ENCODE measurements at regions not wholly inside any gene's neighbourhood (a gene's known extent, or its start where the extent isn't known, plus 50 kb on each side); places are given as distances from the start of the nearest gene placed in this dataset.
"Not testable (repeated sequence)": the region's sequence is repeated elsewhere in the genome, so short reads cannot be mapped to it uniquely, and the experiment has no call there.

GRCh38 chr9:31355965-31356364 is 1028.5 kb upstream of the ACO1 start:
- Mint-ChIP-seq H3K27ac (no peak overlapping the region), H3K27me3 (peaks cover 4% of the 10 kb centered on the region), H3K4me3 (no peak overlapping the region), H3K4me1 (no peaks in the 10 kb centered on the region), H3K9me3 (peaks cover 3% of the 10 kb centered on the region), H3K36me3 (ENCODE audit: low read depth) (no peaks in the 10 kb centered on the region)
- intact Hi-C loops (cut with micrococcal nuclease), result no loop called here
- no peak for DNase-seq

- peaks cover 3% of the 10 kb centered on the region for H3K9me3 Mint-ChIP-seq
- H3K27ac Mint-ChIP-seq, result no peak overlapping the region
- no peaks in the 10 kb centered on the region for H3K4me1 Mint-ChIP-seq
- H3K27me3 Mint-ChIP-seq, result peaks cover 4% of the 10 kb centered on the region
- intact Hi-C loops (cut with micrococcal nuclease), result no loop called here
- H3K4me3 Mint-ChIP-seq, result no peak overlapping the region
- no peaks in the 10 kb centered on the region for H3K36me3 Mint-ChIP-seq (ENCODE audit: low read depth)
- DNase-seq, result no peak
Measured at GRCh38 chr9:31359071-31359470, 1025.4 kb upstream of the ACO1 start.

GRCh38 chr9:31364171-31364570 is 1020.3 kb upstream of the ACO1 start:
- H3K4me3 Mint-ChIP-seq, result no peak overlapping the region
- H3K27me3 Mint-ChIP-seq, result peaks cover 5% of the 10 kb centered on the region

GRCh38 chr9:31372799-31373587 is 1011.5 kb upstream of the ACO1 start:
- Mint-ChIP-seq H3K4me3 (no peak overlapping the region), H3K36me3 (ENCODE audit: low read depth) (no peaks in the 10 kb centered on the region)
- intact Hi-C loops (cut with micrococcal nuclease), result no loop called here

More at GRCh38 chr9:31364171-31364570, 1020.3 kb upstream of the ACO1 start:
- intact Hi-C loops (cut with micrococcal nuclease), result no loop called here
- no peak overlapping the region for H3K27ac Mint-ChIP-seq
- no peaks in the 10 kb centered on the region for H3K9me3 Mint-ChIP-seq
- H3K36me3 Mint-ChIP-seq (ENCODE audit: low read depth), result no peaks in the 10 kb centered on the region
- no peaks in the 10 kb centered on the region for H3K4me1 Mint-ChIP-seq
- no peak for DNase-seq

GRCh38 chr9:31377358-31377757 is 1007.1 kb upstream of the ACO1 start:
- H3K36me3 Mint-ChIP-seq (ENCODE audit: low read depth), result no peaks in the 10 kb centered on the region
- DNase-seq, result no peak
- H3K27ac Mint-ChIP-seq, result no peak overlapping the region

More at GRCh38 chr9:31372799-31373587, 1011.5 kb upstream of the ACO1 start:
- no peaks in the 10 kb centered on the region for H3K4me1 Mint-ChIP-seq
- no peak for DNase-seq
- H3K27ac Mint-ChIP-seq, result no peak overlapping the region
- H3K27me3 Mint-ChIP-seq, result no peaks in the 10 kb centered on the region
- peaks cover 6% of the 10 kb centered on the region for H3K9me3 Mint-ChIP-seq

GRCh38 chr9:31388660-31389059 is 995.8 kb upstream of the ACO1 start:
- no peaks in the 10 kb centered on the region for H3K27me3 Mint-ChIP-seq
- H3K4me1 Mint-ChIP-seq, result peaks cover 7% of the 10 kb centered on the region
- H3K4me3 Mint-ChIP-seq, result no peak overlapping the region
- H3K36me3 Mint-ChIP-seq (ENCODE audit: low read depth), result no peaks in the 10 kb centered on the region
- intact Hi-C loops (cut with micrococcal nuclease), result no loop called here
- no peak overlapping the region for H3K27ac Mint-ChIP-seq
- no peak for DNase-seq
- H3K9me3 Mint-ChIP-seq, result no peaks in the 10 kb centered on the region

More at GRCh38 chr9:31377358-31377757, 1007.1 kb upstream of the ACO1 start:
- H3K9me3 Mint-ChIP-seq, result peaks cover 6% of the 10 kb centered on the region
- intact Hi-C loops (cut with micrococcal nuclease), result no loop called here
- H3K27me3 Mint-ChIP-seq, result no peaks in the 10 kb centered on the region
- H3K4me3 Mint-ChIP-seq, result no peak overlapping the region
- H3K4me1 Mint-ChIP-seq, result no peaks in the 10 kb centered on the region

GRCh38 chr9:31389075-31389474 is 995.4 kb upstream of the ACO1 start:
- no peak overlapping the region for H3K4me3 Mint-ChIP-seq
- H3K27ac Mint-ChIP-seq, result no peak overlapping the region
- peaks cover 7% of the 10 kb centered on the region for H3K4me1 Mint-ChIP-seq
- no peak for DNase-seq
- no peaks in the 10 kb centered on the region for H3K27me3 Mint-ChIP-seq
- no peaks in the 10 kb centered on the region for H3K9me3 Mint-ChIP-seq
- no peaks in the 10 kb centered on the region for H3K36me3 Mint-ChIP-seq (ENCODE audit: low read depth)
- intact Hi-C loops (cut with micrococcal nuclease), result no loop called here

- intact Hi-C loops (cut with micrococcal nuclease), result no loop called here
- no peaks in the 10 kb centered on the region for H3K9me3 Mint-ChIP-seq
- no peak overlapping the region for H3K27ac Mint-ChIP-seq
- H3K4me1 Mint-ChIP-seq, result peaks cover 7% of the 10 kb centered on the region
- no peak for DNase-seq
- H3K4me3 Mint-ChIP-seq, result peak overlapping the region; percentile 3
- H3K36me3 Mint-ChIP-seq (ENCODE audit: low read depth), result no peaks in the 10 kb centered on the region
- no peaks in the 10 kb centered on the region for H3K27me3 Mint-ChIP-seq
Measured at GRCh38 chr9:31390403-31391025, 993.9 kb upstream of the ACO1 start.

GRCh38 chr9:31393240-31393639 is 991.2 kb upstream of the ACO1 start:
- Mint-ChIP-seq H3K27ac (no peak overlapping the region), H3K9me3 (no peaks in the 10 kb centered on the region), H3K27me3 (no peaks in the 10 kb centered on the region), H3K4me3 (no peak overlapping the region), H3K4me1 (peaks cover 7% of the 10 kb centered on the region), H3K36me3 (ENCODE audit: low read depth) (no peaks in the 10 kb centered on the region)
- intact Hi-C loops (cut with micrococcal nuclease), result no loop called here
- DNase-seq, result no peak

- no peak for DNase-seq
- Mint-ChIP-seq H3K4me1 (peaks cover 7% of the 10 kb centered on the region), H3K4me3 (no peak overlapping the region), H3K36me3 (ENCODE audit: low read depth) (no peaks in the 10 kb centered on the region), H3K9me3 (no peaks in the 10 kb centered on the region), H3K27me3 (no peaks in the 10 kb centered on the region), H3K27ac (no peak overlapping the region)
- intact Hi-C loops (cut with micrococcal nuclease), result no loop called here
Measured at GRCh38 chr9:31394015-31394473, 990.4 kb upstream of the ACO1 start.

- Mint-ChIP-seq H3K4me1 (no peaks in the 10 kb centered on the region), H3K4me3 (no peak overlapping the region), H3K9me3 (peaks cover 14% of the 10 kb centered on the region), H3K36me3 (ENCODE audit: low read depth) (no peaks in the 10 kb centered on the region), H3K27ac (no peak overlapping the region), H3K27me3 (no peaks in the 10 kb centered on the region)
- no peak for DNase-seq
- intact Hi-C loops (cut with micrococcal nuclease), result no loop called here
Measured at GRCh38 chr9:31412081-31412480, 972.4 kb upstream of the ACO1 start.

GRCh38 chr9:31415164-31415563 is 969.3 kb upstream of the ACO1 start:
- no peak overlapping the region for H3K27ac Mint-ChIP-seq
- peaks cover 2% of the 10 kb centered on the region for H3K9me3 Mint-ChIP-seq
- no peaks in the 10 kb centered on the region for H3K4me1 Mint-ChIP-seq
- intact Hi-C loops (cut with micrococcal nuclease), result no loop called here
- H3K27me3 Mint-ChIP-seq, result no peaks in the 10 kb centered on the region
- H3K4me3 Mint-ChIP-seq, result no peak overlapping the region
- H3K36me3 Mint-ChIP-seq (ENCODE audit: low read depth), result no peaks in the 10 kb centered on the region
- no peak for DNase-seq

GRCh38 chr9:31418419-31418818 is 966.0 kb upstream of the ACO1 start:
- intact Hi-C loops (cut with micrococcal nuclease), result no loop called here
- H3K9me3 Mint-ChIP-seq, result no peaks in the 10 kb centered on the region
- H3K4me3 Mint-ChIP-seq, result no peak overlapping the region
- no peak overlapping the region for H3K27ac Mint-ChIP-seq
- DNase-seq, result no peak
- H3K4me1 Mint-ChIP-seq, result no peaks in the 10 kb centered on the region
- H3K27me3 Mint-ChIP-seq, result no peaks in the 10 kb centered on the region
- no peaks in the 10 kb centered on the region for H3K36me3 Mint-ChIP-seq (ENCODE audit: low read depth)

- H3K9me3 Mint-ChIP-seq; intact Hi-C loops (cut with micrococcal nuclease); H3K27me3 Mint-ChIP-seq; H3K36me3 Mint-ChIP-seq (ENCODE audit: low read depth); DNase-seq; H3K4me3 Mint-ChIP-seq; H3K4me1 Mint-ChIP-seq; H3K27ac Mint-ChIP-seq: not testable (repeated sequence)
Measured at GRCh38 chr9:31443630-31444457, 940.6 kb upstream of the ACO1 start.
